ENCODE measurements at regions not wholly inside any gene's neighbourhood (a gene's known extent, or its start where the extent isn't known, plus 50 kb on each side); places are given as distances from the start of the nearest gene placed in this dataset.

- DNase-seq (ENCODE audit: low spot score): no peak
Observed at GRCh38 chr6:170212956-170213636, 77.8 kb downstream of the DLL1 start.

DNA sequence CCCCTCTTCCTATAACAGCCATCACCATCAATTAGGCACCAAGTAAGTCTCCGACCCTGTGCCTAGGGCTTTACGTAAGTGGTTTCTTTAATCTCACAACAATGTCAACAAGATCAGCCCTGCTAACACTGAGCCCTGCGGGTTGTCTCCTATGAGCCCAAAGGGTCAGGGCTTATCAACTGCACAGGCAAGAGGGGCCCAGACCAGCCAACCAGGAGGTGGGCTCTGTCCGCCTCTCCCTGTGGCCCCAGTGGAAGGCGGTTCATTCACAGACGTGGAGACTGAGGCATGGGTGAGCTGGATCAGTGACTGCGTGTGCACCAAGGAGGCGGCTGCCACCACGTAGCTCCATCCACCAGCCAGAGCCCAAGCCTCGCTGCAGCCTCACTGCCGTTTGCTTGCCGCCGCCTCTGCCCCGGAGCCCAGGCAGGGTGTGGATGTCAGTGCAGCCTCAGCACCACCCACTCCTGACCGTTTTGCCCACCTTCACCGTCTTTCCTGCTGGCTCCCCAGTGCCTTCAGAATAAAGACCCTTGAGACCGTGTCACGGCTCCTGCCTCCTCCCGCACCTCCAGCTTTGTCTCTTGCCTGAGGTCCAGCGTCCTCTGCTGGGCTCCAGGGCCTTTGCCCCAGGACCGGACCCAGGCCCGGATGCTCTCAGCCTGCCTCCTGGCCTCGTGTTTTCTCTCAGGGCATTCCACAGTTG lies 78.7 kb downstream of the DLL1 start:
- no peak for DNase-seq (ENCODE audit: low spot score)

- no peak for DNase-seq (ENCODE audit: low spot score)
Observed at GRCh38 chr6:170211404-170212025, 79.4 kb downstream of the DLL1 start.

- no peak for DNase-seq (ENCODE audit: low spot score)
Observed at GRCh38 chr6:170210651-170211403, 80.1 kb downstream of the DLL1 start.

- DNase-seq (ENCODE audit: low spot score): no peak
Observed at GRCh38 chr6:170210026-170210390, 80.9 kb downstream of the DLL1 start.

DNA sequence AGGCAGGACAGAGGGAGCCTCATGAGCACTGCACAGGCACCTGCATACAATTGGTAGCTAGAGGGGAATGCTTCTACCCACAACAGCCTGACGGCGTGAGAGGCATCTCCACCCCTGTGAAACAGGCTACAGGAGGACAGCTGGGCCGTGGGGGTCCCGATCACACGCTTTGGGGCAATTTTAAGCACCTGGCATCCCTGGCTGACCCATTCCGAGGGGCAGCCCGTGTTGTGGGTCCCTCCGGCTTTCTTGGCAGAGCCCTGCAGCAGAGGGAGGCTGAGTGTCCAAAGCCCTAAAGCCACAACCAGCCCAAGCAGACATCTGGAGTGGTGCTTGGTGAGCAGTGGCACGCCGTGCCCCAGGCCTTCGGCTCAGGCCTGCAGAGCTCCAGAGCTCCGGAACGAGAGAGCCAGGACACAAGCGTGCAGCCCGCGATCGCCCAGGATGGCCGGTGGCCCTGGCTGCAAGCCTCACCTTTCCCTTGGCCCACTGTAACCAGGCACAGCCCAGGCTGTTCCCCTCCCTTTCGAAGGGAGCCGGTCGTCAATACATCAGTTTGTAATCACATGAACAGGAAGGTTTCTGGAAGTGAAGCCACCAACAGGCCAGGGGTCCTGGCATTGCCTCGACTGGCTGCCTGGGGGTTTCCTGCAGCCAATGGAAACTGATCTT lies 81.4 kb downstream of the DLL1 start:
- no peak for DNase-seq (ENCODE audit: low spot score)

- no peak for DNase-seq (ENCODE audit: low spot score)
Observed at GRCh38 chr6:170208651-170209353, 82.1 kb downstream of the DLL1 start.

DNA sequence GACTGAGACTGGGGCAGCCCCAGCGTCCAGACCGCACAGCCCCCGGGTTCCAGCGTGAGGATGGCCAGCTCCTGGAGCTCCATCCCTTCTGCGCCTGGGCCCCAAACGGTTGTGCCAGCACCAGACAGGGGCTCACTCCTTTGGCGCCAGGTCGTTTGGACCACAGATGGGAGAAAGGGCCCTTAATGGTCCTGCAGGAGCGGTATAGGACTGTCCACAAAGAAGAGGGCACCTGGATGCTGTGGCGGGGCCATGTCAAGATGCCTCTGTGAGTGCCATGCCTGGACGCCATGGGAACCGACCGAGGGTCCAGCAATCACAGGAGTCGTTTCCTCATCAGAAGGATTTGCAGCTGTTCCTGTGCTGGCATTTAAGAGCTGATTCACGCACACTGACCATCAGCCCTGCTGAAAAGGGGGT lies 82.7 kb downstream of the DLL1 start:
- no peak for DNase-seq (ENCODE audit: low spot score)

DNA sequence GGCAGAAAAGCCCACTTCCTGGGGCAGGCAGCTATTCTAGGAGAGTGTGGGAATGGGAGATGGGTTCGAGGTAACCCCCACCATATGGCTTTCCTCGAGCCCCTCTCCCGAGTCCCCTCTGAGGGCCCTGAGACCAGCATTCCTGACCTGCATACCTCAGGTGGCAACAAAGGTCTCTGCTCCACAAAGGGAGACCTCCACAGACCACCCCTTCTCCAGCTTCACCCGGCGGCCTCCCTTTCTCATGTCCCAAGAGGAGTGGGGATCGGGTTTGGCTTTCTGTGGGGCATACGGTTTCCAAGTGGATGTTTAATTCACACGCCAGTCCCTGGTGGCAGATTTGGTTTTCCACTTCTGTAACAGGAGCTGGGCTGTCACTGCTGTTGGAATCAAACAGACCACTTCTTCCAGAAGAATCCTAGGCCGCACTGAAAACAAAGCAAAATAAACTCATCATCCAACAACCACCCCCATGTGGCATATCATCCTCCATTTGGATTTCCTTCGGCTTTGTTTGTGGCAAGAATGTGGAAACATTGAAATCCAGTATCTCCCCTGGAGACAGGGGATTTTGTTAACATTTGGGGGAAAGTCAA lies 83.2 kb downstream of the DLL1 start:
- no peak for DNase-seq (ENCODE audit: low spot score)

GRCh38 chr6:170206851-170207431 lies 83.9 kb downstream of the DLL1 start:
- DNase-seq (ENCODE audit: low spot score): no peak

DNA sequence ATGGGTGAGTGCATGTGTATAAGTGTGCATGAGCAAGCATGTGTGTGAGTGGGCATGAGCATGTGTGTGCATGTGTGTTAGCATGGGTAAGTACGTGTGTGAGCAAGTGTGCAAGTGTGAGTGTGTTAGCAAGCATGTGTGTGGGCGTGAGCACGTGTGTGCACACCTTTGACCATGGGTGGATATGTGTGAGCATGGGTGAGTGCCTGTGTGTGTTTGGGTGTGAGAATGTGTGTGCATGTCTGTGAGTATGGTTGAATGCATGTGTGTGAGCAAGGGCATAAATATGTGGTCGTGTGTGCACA lies 84.6 kb downstream of the DLL1 start:
- DNase-seq (ENCODE audit: low spot score): no peak

DNA sequence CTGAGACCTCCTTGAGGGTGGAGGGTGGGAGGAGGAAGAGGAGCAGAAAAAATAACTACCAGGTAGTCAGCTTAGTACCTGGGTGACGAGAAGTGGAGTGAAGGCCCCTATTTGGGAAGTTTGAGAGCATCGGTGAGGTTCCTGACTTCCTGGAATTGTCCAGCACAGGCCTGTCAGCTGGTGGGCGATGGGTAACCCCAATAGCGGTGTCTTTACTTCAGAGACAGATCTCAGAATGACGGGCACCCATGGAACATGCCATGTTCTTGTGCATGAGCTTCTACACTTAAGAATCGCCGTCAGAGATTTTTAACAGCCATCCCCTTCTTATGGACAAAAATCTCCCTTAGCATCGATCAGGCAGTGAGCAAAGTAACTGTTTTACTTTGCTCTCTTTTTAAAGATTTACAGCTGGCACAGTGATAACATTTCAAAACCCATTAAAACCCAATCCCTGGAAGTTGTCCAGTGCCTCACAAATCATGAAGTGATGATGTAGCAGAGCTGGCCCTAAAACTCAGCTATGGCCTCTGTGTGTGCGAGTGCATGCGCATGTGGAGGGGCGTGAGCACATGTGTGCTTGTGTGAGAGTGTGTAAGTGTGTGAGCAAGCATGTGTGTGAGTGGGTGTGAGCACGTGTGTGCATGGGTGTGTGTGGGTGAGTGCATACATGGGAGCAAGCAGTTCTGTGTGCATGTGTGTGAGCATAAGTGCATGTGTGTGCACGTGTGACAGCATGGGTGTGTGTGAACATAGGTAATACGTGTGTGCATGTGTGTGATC lies 85.2 kb downstream of the DLL1 start:
- no peak for DNase-seq (ENCODE audit: low spot score)

- no peak for DNase-seq (ENCODE audit: low spot score)
Observed at GRCh38 chr6:170205126-170205525, 85.8 kb downstream of the DLL1 start.

- DNase-seq (ENCODE audit: low spot score): no peak
Observed at GRCh38 chr6:170203212-170203611, 87.7 kb downstream of the DLL1 start.

GRCh38 chr6:170202416-170203135 lies 88.3 kb downstream of the DLL1 start:
- DNase-seq (ENCODE audit: low spot score): no peak

DNA sequence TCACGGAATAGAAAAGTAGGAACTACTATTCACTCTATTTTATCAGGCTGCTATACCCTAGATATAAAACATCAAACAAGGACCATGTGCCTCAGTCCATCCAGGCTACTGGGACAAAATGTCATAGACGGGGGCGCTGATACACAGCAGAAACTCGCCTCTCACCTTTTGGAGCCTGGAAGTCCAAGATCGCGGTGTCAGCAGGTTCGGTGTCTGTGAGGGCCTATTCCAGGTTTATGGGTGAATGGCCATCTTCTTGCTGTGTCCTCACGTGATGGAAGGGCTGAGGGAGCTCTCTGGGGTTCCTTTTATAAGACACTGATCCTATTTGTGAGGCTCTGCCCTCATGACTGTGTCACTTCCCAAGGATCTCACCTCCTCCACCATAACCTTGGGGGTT lies 89.5 kb downstream of the DLL1 start:
- no peak for DNase-seq (ENCODE audit: low spot score)

- no peak for DNase-seq (ENCODE audit: low spot score)
Observed at GRCh38 chr6:170200458-170200891, 90.4 kb downstream of the DLL1 start.

GRCh38 chr6:170199716-170200115 lies 91.2 kb downstream of the DLL1 start:
- no peak for DNase-seq (ENCODE audit: low spot score)

- no peak for DNase-seq (ENCODE audit: low spot score)
Observed at GRCh38 chr6:170198298-170198697, 92.6 kb downstream of the DLL1 start.

All from CD4-positive, alpha-beta T cell treated with Interleukin-15 for 4 hours (primary cell).